ENCODE measurements at regions not wholly inside any gene's neighbourhood (a gene's known extent, or its start where the extent isn't known, plus 50 kb on each side); places are given as distances from the start of the nearest gene placed in this dataset.

- no peaks in the 10 kb centered on the region for H3K27me3 ChIP-seq
- H3K36me3 ChIP-seq: no peaks in the 10 kb centered on the region
- H3K27ac ChIP-seq: no peak overlapping the region
- H3K4me3 ChIP-seq: no peak overlapping the region
- no peak for DNase-seq (ENCODE audit: low spot score in 2 of 2)
- TF ChIP-seq POLR2A (IDR thresholded peaks at IDR 0.05): no peak
- no peak for TF ChIP-seq EP300 (IDR thresholded peaks at IDR 0.05)
- no peak for TF ChIP-seq CTCF (IDR thresholded peaks at IDR 0.05)
- H3K4me1 ChIP-seq: no peaks in the 10 kb centered on the region
- H3K9me3 ChIP-seq: no peaks in the 10 kb centered on the region
- 0% methylated on average over 1 of the region's 1 CpG for WGBS, 2 donors
These were observed 297.6 kb downstream of the MAN2A1 start for GRCh38 chr5:109987355-109987754.

- no peak overlapping the region for H3K4me3 ChIP-seq
- WGBS, 2 donors: 77 to 80% methylated on average over 2 of the region's 2 CpGs
- no peak overlapping the region for H3K27ac ChIP-seq
- H3K4me1 ChIP-seq: no peaks in the 10 kb centered on the region
- H3K36me3 ChIP-seq: no peaks in the 10 kb centered on the region
- no peaks in the 10 kb centered on the region for H3K27me3 ChIP-seq
- no peaks in the 10 kb centered on the region for H3K9me3 ChIP-seq
- TF ChIP-seq POLR2A (IDR thresholded peaks at IDR 0.05): no peak
- no peak for TF ChIP-seq EP300 (IDR thresholded peaks at IDR 0.05)
- no peak for TF ChIP-seq CTCF (IDR thresholded peaks at IDR 0.05)
- no peak for DNase-seq (ENCODE audit: low spot score in 2 of 2)
These were observed 298.2 kb downstream of the MAN2A1 start for GRCh38 chr5:109987970-109988369.

GRCh38 chr5:109989161-109989560 lies 299.4 kb downstream of the MAN2A1 start:
- H3K4me3 ChIP-seq: no peak overlapping the region
- no peaks in the 10 kb centered on the region for H3K4me1 ChIP-seq
- no peaks in the 10 kb centered on the region for H3K9me3 ChIP-seq
- H3K36me3 ChIP-seq: no peaks in the 10 kb centered on the region
- no peak for DNase-seq (ENCODE audit: low spot score in 2 of 2)
- no peak overlapping the region for H3K27ac ChIP-seq
- WGBS, 2 donors: 83 to 85% methylated on average over 7 of the region's 7 CpGs
- TF ChIP-seq POLR2A (IDR thresholded peaks at IDR 0.05): no peak
- TF ChIP-seq EP300 (IDR thresholded peaks at IDR 0.05): no peak
- TF ChIP-seq CTCF (IDR thresholded peaks at IDR 0.05): no peak
- H3K27me3 ChIP-seq: no peaks in the 10 kb centered on the region

- Histone ChIP-seq H3K9me3 (no peaks in the 10 kb centered on the region), H3K27me3 (no peaks in the 10 kb centered on the region), H3K4me1 (no peaks in the 10 kb centered on the region), H3K27ac (no peak overlapping the region), H3K36me3 (no peaks in the 10 kb centered on the region), H3K4me3 (no peak overlapping the region)
- DNase-seq (ENCODE audit: low spot score in 2 of 2): no peak
- TF ChIP-seq POLR2A (IDR thresholded peaks at IDR 0.05) (no peak), EP300 (IDR thresholded peaks at IDR 0.05) (no peak), CTCF (IDR thresholded peaks at IDR 0.05) (no peak)
- 95 to 97% methylated on average over 4 of the region's 4 CpGs for WGBS, 2 donors
These were observed 300.4 kb downstream of the MAN2A1 start for GRCh38 chr5:109989994-109990722.

GRCh38 chr5:109990723-109991359 lies 301.1 kb downstream of the MAN2A1 start:
- Histone ChIP-seq H3K27ac (no peak overlapping the region), H3K9me3 (no peaks in the 10 kb centered on the region), H3K4me1 (peaks cover 0 to under 1% (median 0%) of the 10 kb centered on the region in 4 donors), H3K27me3 (no peaks in the 10 kb centered on the region), H3K4me3 (no peak overlapping the region), H3K36me3 (no peaks in the 10 kb centered on the region)
- DNase-seq (ENCODE audit: low spot score in 2 of 2): no peak
- WGBS, 2 donors: 76 to 87% methylated on average over 2 of the region's 2 CpGs
- TF ChIP-seq POLR2A (IDR thresholded peaks at IDR 0.05) (no peak), CTCF (IDR thresholded peaks at IDR 0.05) (no peak), EP300 (IDR thresholded peaks at IDR 0.05) (no peak)
